ENCODE measurements at regions not wholly inside any gene's neighbourhood (a gene's known extent, or its start where the extent isn't known, plus 50 kb on each side); places are given as distances from the start of the nearest gene placed in this dataset.
A peak's percentile ranks its signal among the peaks of the same experiment; 100 is the strongest.

GRCh38 chr18:53735526-53735925 lies 488.9 kb downstream of the MBD2 start:
- no peak for TF ChIP-seq CTCF (IDR thresholded peaks at IDR 0.05; ENCODE audit: insufficient read depth, low read length, missing control alignments)
- POLR2A ChIA-PET = no interaction called here
- CTCF ChIA-PET = no interaction called here
- H3K4me3 ChIP-seq (ENCODE audit: low read depth, low read length) = no peak overlapping the region
- DNase-seq (ENCODE audit: low read depth, low spot score) = no peak

DNA sequence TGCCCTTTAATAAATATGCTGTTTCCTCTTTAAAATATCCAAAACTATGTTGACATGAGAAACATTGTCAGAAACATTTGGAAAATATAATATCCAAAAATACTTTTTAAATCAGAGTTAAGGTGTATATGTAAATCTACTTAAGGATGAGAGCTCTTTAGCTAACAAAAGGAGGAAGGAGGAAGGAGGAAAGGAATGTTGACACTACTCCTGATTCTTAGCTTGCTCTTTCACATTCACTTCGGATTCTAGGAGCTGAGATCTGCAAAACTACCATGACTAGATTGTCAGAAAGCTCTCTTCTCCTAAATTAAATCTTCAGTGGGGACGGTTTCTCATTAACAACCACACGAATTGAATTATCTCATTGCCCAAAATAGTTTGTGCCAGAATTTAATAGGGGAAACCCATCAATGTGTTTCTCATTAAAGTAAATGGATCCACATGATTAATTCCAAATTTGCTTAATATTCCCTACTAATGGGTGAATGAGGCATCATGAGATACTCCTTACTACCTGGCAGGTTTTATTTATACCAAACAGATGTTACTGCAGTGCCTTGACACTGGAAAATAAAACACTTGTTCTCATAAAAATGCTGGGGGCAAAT lies 509.1 kb downstream of the MBD2 start:
- ChIA-PET POLR2A (no interaction called here), CTCF (no interaction called here)
- no peak overlapping the region for H3K4me3 ChIP-seq (ENCODE audit: low read depth, low read length)
- no peak for DNase-seq (ENCODE audit: low read depth, low spot score)
- no peak for TF ChIP-seq CTCF (IDR thresholded peaks at IDR 0.05; ENCODE audit: insufficient read depth, low read length, missing control alignments)

- H3K4me3 ChIP-seq (ENCODE audit: low read depth, low read length) = no peak overlapping the region
- TF ChIP-seq CTCF (IDR thresholded peaks at IDR 0.05; ENCODE audit: insufficient read depth, low read length, missing control alignments) = no peak
- CTCF ChIA-PET = no interaction called here
- POLR2A ChIA-PET = no interaction called here
- no peak for DNase-seq (ENCODE audit: low read depth, low spot score)
Measured at GRCh38 chr18:53710080-53710479, 514.4 kb downstream of the MBD2 start.

- ChIA-PET CTCF (interaction anchor here (1.2 to 1.3 kb wide), 2 partner anchors 162 to 417 kb away, joined by 3 to 5 read pairs; no protein-coding TSS in a partner anchor), POLR2A (no interaction called here)
- no peak overlapping the region for H3K4me3 ChIP-seq (ENCODE audit: low read depth, low read length)
- TF ChIP-seq CTCF (IDR thresholded peaks at IDR 0.05; ENCODE audit: insufficient read depth, low read length, missing control alignments) = no peak
- no peak for DNase-seq (ENCODE audit: low read depth, low spot score)
Measured at GRCh38 chr18:53702480-53702879, 522.0 kb downstream of the MBD2 start.

GRCh38 chr18:53701697-53702096 lies 522.8 kb downstream of the MBD2 start:
- no peak overlapping the region for H3K4me3 ChIP-seq (ENCODE audit: low read depth, low read length)
- TF ChIP-seq CTCF (IDR thresholded peaks at IDR 0.05; ENCODE audit: insufficient read depth, low read length, missing control alignments) = no peak
- DNase-seq (ENCODE audit: low read depth, low spot score) = no peak
- ChIA-PET POLR2A (no interaction called here), CTCF (interaction anchor here (1.2 kb wide), 1 partner anchor 418 kb away, joined by 5 read pairs; no protein-coding TSS in a partner anchor)

DNA sequence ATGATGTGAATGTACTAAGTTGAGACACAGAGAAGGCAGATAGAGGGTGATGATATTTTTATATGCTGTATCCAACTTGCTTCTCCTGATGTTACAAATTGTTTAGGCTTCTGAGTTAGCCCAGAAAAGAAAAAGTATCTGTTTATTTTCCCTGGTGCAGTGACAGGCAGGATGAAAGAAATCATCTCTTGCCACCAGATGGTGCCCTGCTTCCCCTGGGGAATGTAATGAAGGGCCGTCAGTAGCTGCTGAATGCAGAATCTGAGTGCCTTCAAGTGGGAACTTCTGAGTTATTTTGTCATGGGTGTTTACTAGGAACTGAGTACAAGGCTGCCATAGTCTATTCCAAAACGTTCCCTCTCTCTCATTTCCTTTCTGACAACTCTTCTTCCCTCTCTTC lies 525.6 kb downstream of the MBD2 start:
- DNase-seq (ENCODE audit: low read depth, low spot score) = peak; percentile 5
- POLR2A ChIA-PET = no interaction called here
- CTCF ChIA-PET = interaction anchor here (0.6 to 5.6 kb wide), 13 partner anchors 9 to 430 kb away, joined by 3 to 94 read pairs (median 4); no protein-coding TSS in a partner anchor
- H3K4me3 ChIP-seq (ENCODE audit: low read depth, low read length) = no peak overlapping the region
- TF ChIP-seq CTCF (IDR thresholded peaks at IDR 0.05; ENCODE audit: insufficient read depth, low read length, missing control alignments) = peak; percentile 65

Measured in AG04449 (cell line).